K562 (cell line): ENCODE measurements at regions not wholly inside any gene's neighbourhood (a gene's known extent, or its start where the extent isn't known, plus 50 kb on each side); places are given as distances from the start of the nearest gene placed in this dataset.

ENCODE experiments used
- BACH1 ChIP-seq: fragments of 200-800 bp; sonication (Bioruptor generic); IDR thresholded peaks from 2 replicates; pipeline ENCODE4 v1.6.1; 2016; ENCODE audit warnings: missing genetic modification characterization, missing compliant biosample characterization
- IRF2 ChIP-seq: sonication (generic); formaldehyde crosslinking; IDR thresholded peaks from 2 replicates; pipeline ENCODE4 v1.8.1; 2022; ENCODE audit warnings: mild to moderate bottlenecking, missing genetic modification reagents
- KLF1 ChIP-seq: fragments of 450-650 bp; IDR thresholded peaks from 2 replicates; pipeline ENCODE4 v1.6.1; 2016; ENCODE audit warnings: missing genetic modification characterization, missing compliant biosample characterization
- LCOR ChIP-seq: sonication (generic); formaldehyde crosslinking; IDR thresholded peaks from 2 replicates; pipeline ENCODE4 v1.8.0; 2022; ENCODE audit warnings: mild to moderate bottlenecking, missing genetic modification reagents
- POLR2AphosphoS2 ChIP-seq: IDR thresholded peaks from 2 replicates; pipeline ENCODE4 v1.6.1; 2012; ENCODE audit warnings: low read length, improper control_type of control experiment
- RBM34 ChIP-seq: fragments of 200-400 bp; formaldehyde crosslinking; IDR thresholded peaks from 2 replicates; pipeline ENCODE4 v1.6.1; 2018; ENCODE audit warnings: low read length, borderline replicate concordance; ENCODE audit not compliant: insufficient read depth
- ZNF12 ChIP-seq: sonication (generic); formaldehyde crosslinking; IDR thresholded peaks from 2 replicates; pipeline ENCODE4 v1.4.0; 2020; ENCODE audit warnings: mild to moderate bottlenecking, missing genetic modification reagents
- ZNF398 ChIP-seq: fragments of 250-450 bp; sonication (Bioruptor Pico); IDR thresholded peaks from 2 replicates; pipeline ENCODE4 v1.8.0; 2021; ENCODE audit warnings: moderate library complexity, mild to moderate bottlenecking, inconsistent platforms
- TF ChIP-seq, protein P1 (sequence below): sonication (generic); formaldehyde crosslinking; IDR thresholded peaks from 2 replicates; pipeline ENCODE4 v1.4.0; 2020; ENCODE audit warnings: mild to moderate bottlenecking, missing genetic modification reagents

- no peak for TF ChIP-seq RBM34
- no peak for TF ChIP-seq LCOR
- no peak; the same call in 1 of the 2 replicates for TF ChIP-seq BACH1 (tag)
- no peak for TF ChIP-seq POLR2AphosphoS2
- TF ChIP-seq, protein P1, sequence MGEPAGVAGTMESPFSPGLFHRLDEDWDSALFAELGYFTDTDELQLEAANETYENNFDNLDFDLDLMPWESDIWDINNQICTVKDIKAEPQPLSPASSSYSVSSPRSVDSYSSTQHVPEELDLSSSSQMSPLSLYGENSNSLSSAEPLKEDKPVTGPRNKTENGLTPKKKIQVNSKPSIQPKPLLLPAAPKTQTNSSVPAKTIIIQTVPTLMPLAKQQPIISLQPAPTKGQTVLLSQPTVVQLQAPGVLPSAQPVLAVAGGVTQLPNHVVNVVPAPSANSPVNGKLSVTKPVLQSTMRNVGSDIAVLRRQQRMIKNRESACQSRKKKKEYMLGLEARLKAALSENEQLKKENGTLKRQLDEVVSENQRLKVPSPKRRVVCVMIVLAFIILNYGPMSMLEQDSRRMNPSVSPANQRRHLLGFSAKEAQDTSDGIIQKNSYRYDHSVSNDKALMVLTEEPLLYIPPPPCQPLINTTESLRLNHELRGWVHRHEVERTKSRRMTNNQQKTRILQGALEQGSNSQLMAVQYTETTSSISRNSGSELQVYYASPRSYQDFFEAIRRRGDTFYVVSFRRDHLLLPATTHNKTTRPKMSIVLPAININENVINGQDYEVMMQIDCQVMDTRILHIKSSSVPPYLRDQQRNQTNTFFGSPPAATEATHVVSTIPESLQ (CRISPR knock-in tag): no peak
- TF ChIP-seq KLF1 (tag): no peak
- TF ChIP-seq IRF2 (CRISPR knock-in tag): no peak
- TF ChIP-seq ZNF12 (CRISPR knock-in tag): no peak
- no peak for TF ChIP-seq ZNF398 (CRISPR knock-in tag)
Measured at GRCh38 chr6:15066089-15066758, 179.6 kb upstream of the JARID2 start (continued).
